ENCODE measurements at regions not wholly inside any gene's neighbourhood (a gene's known extent, or its start where the extent isn't known, plus 50 kb on each side); places are given as distances from the start of the nearest gene placed in this dataset.

GRCh38 chr2:6113786-6114185, 421.6 kb downstream of the SOX11 start:
- Histone ChIP-seq H3K27me3 (ENCODE audit: insufficient read depth, low read length, poor library complexity, severe bottlenecking) (no peaks in the 10 kb centered on the region), H4K20me1 (ENCODE audit: insufficient read depth, low read length, poor library complexity, severe bottlenecking) (no peaks in the 10 kb centered on the region), H3K9me2 (replicated peaks; ENCODE audit: low read depth, low read length) (no peaks in the 10 kb centered on the region), H3K4me3 (ENCODE audit: low read length, poor library complexity, severe bottlenecking) (no peak overlapping the region), H2AFZ (ENCODE audit: low read length) (no peak overlapping the region), H3K9me3 (ENCODE audit: insufficient read depth, low read depth, low read length) (no peaks in the 10 kb centered on the region), H3K9ac (ENCODE audit: low read depth, low read length, poor library complexity, severe bottlenecking) (no peak overlapping the region), H3F3A (ENCODE audit: low read depth) (no peaks in the 10 kb centered on the region), H3K4me1 (ENCODE audit: insufficient read depth, low read length, poor library complexity, severe bottlenecking) (no peaks in the 10 kb centered on the region), H3K79me2 (ENCODE audit: insufficient read depth, low read length) (no peaks in the 10 kb centered on the region), H3K36me3 (ENCODE audit: insufficient read depth, low read length) (no peaks in the 10 kb centered on the region), H3K4me2 (ENCODE audit: low read depth, low read length, poor library complexity, severe bottlenecking) (no peak overlapping the region)
- no peak for TF ChIP-seq CTCF (conservative IDR thresholded peaks at IDR 0.05; ENCODE audit: low read length)
- TF ChIP-seq EZH2phosphoT487 (IDR thresholded peaks at IDR 0.05; ENCODE audit: borderline replicate concordance), result no peak

- H3K4me1 ChIP-seq (ENCODE audit: insufficient read depth, low read length, poor library complexity, severe bottlenecking), result no peaks in the 10 kb centered on the region
- TF ChIP-seq EZH2phosphoT487 (IDR thresholded peaks at IDR 0.05; ENCODE audit: borderline replicate concordance), result no peak
- TF ChIP-seq CTCF (conservative IDR thresholded peaks at IDR 0.05; ENCODE audit: low read length), result no peak
These were observed 435.5 kb downstream of the SOX11 start for GRCh38 chr2:6127718-6128117.

GRCh38 chr2:6139142-6139541, 447.0 kb downstream of the SOX11 start:
- Histone ChIP-seq H3K79me2 (ENCODE audit: insufficient read depth, low read length) (no peaks in the 10 kb centered on the region), H3F3A (ENCODE audit: low read depth) (no peaks in the 10 kb centered on the region), H4K20me1 (ENCODE audit: insufficient read depth, low read length, poor library complexity, severe bottlenecking) (no peaks in the 10 kb centered on the region), H3K9ac (ENCODE audit: low read depth, low read length, poor library complexity, severe bottlenecking) (no peak overlapping the region), H2AFZ (ENCODE audit: low read length) (no peak overlapping the region), H3K4me1 (ENCODE audit: insufficient read depth, low read length, poor library complexity, severe bottlenecking) (no peaks in the 10 kb centered on the region), H3K27me3 (ENCODE audit: insufficient read depth, low read length, poor library complexity, severe bottlenecking) (no peaks in the 10 kb centered on the region), H3K9me3 (ENCODE audit: insufficient read depth, low read depth, low read length) (no peaks in the 10 kb centered on the region; the same call in 1 of the 2 replicates), H3K4me3 (ENCODE audit: low read length, poor library complexity, severe bottlenecking) (no peak overlapping the region), H3K36me3 (ENCODE audit: insufficient read depth, low read length) (no peaks in the 10 kb centered on the region), H3K4me2 (ENCODE audit: low read depth, low read length, poor library complexity, severe bottlenecking) (no peak overlapping the region), H3K9me2 (replicated peaks; ENCODE audit: low read depth, low read length) (no peaks in the 10 kb centered on the region)
- no peak for TF ChIP-seq EZH2phosphoT487 (IDR thresholded peaks at IDR 0.05; ENCODE audit: borderline replicate concordance)
- TF ChIP-seq CTCF (conservative IDR thresholded peaks at IDR 0.05; ENCODE audit: low read length), result no peak

More at GRCh38 chr2:6127718-6128117, 435.5 kb downstream of the SOX11 start:
- no peaks in the 10 kb centered on the region for H3K36me3 ChIP-seq (ENCODE audit: insufficient read depth, low read length)
- peaks cover 5% of the 10 kb centered on the region; the same call in 1 of the 2 replicates for H3K9me3 ChIP-seq (ENCODE audit: insufficient read depth, low read depth, low read length)
- no peak overlapping the region for H2AFZ ChIP-seq (ENCODE audit: low read length)
- H3K4me3 ChIP-seq (ENCODE audit: low read length, poor library complexity, severe bottlenecking), result no peak overlapping the region
- H3K27me3 ChIP-seq (ENCODE audit: insufficient read depth, low read length, poor library complexity, severe bottlenecking), result no peaks in the 10 kb centered on the region
- no peaks in the 10 kb centered on the region for H3F3A ChIP-seq (ENCODE audit: low read depth)
- H3K9ac ChIP-seq (ENCODE audit: low read depth, low read length, poor library complexity, severe bottlenecking), result no peak overlapping the region
- H3K4me2 ChIP-seq (ENCODE audit: low read depth, low read length, poor library complexity, severe bottlenecking), result no peak overlapping the region
- no peaks in the 10 kb centered on the region for H3K9me2 ChIP-seq (replicated peaks; ENCODE audit: low read depth, low read length)
- H3K79me2 ChIP-seq (ENCODE audit: insufficient read depth, low read length), result no peaks in the 10 kb centered on the region
- no peaks in the 10 kb centered on the region for H4K20me1 ChIP-seq (ENCODE audit: insufficient read depth, low read length, poor library complexity, severe bottlenecking)

Measured in Loucy (cell line).